HG02981 (cell line): ENCODE measurements at regions not wholly inside any gene's neighbourhood (a gene's known extent, or its start where the extent isn't known, plus 50 kb on each side); places are given as distances from the start of the nearest gene placed in this dataset.

Experiments
- ATAC-seq: cut with Tn5 transposase; IDR thresholded peaks from one replicate; pipeline ENCODE4 v1.9.1; 2021; ENCODE audit warnings: mild to moderate bottlenecking, moderate library complexity; ENCODE audit not compliant: unreplicated experiment

- ATAC-seq: no peak
Measured at GRCh38 chr22:48473202-48473601, 1354.5 kb downstream of the BRD1 start.

- ATAC-seq: no peak
Measured at GRCh38 chr22:48464246-48464645, 1363.4 kb downstream of the BRD1 start.

GRCh38 chr22:48459859-48460823, 1367.5 kb downstream of the BRD1 start:
- ATAC-seq: no peak

- no peak for ATAC-seq
Measured at GRCh38 chr22:48459259-48459658, 1368.4 kb downstream of the BRD1 start.

GRCh38 chr22:48456449-48456848, 1371.2 kb downstream of the BRD1 start:
- ATAC-seq: no peak

GRCh38 chr22:48453751-48454485, 1373.8 kb downstream of the BRD1 start:
- no peak for ATAC-seq

GRCh38 chr22:48453171-48453570, 1374.5 kb downstream of the BRD1 start:
- ATAC-seq: no peak

- ATAC-seq: no peak
Measured at GRCh38 chr22:48452766-48453165, 1374.9 kb downstream of the BRD1 start.

GRCh38 chr22:48451891-48452290, 1375.8 kb downstream of the BRD1 start:
- ATAC-seq: no peak

- ATAC-seq: no peak
Measured at GRCh38 chr22:48450188-48450825, 1377.4 kb downstream of the BRD1 start.

- no peak for ATAC-seq
Measured at GRCh38 chr22:48449466-48450187, 1378.0 kb downstream of the BRD1 start.

GRCh38 chr22:48448821-48449220, 1378.9 kb downstream of the BRD1 start:
- no peak for ATAC-seq

- ATAC-seq: no peak
Measured at GRCh38 chr22:48445113-48445827, 1382.4 kb downstream of the BRD1 start.

- ATAC-seq: no peak
Measured at GRCh38 chr22:48444320-48445112, 1383.2 kb downstream of the BRD1 start.

- no peak for ATAC-seq
Measured at GRCh38 chr22:48443680-48444079, 1384.0 kb downstream of the BRD1 start.

GRCh38 chr22:48442663-48443062, 1385.0 kb downstream of the BRD1 start:
- ATAC-seq: no peak

GRCh38 chr22:48441553-48441850, 1386.2 kb downstream of the BRD1 start:
- no peak for ATAC-seq

- ATAC-seq: no peak
Measured at GRCh38 chr22:48440673-48441552, 1386.8 kb downstream of the BRD1 start.

- no peak for ATAC-seq
Measured at GRCh38 chr22:48440176-48440575, 1387.5 kb downstream of the BRD1 start.
